Neural progenitor cell (in vitro differentiated cells): ENCODE measurements at regions not wholly inside any gene's neighbourhood (a gene's known extent, or its start where the extent isn't known, plus 50 kb on each side); places are given as distances from the start of the nearest gene placed in this dataset.
A peak's percentile ranks its signal among the peaks of the same experiment; 100 is the strongest.

Source experiments
- DNase-seq: peaks from one replicate; pipeline ENCODE4 v3.0.0-alpha.2; 2016; ENCODE audit warnings: low spot score
- H2AFZ ChIP-seq: fragments of 200-600 bp; sonication (generic); replicated peaks from 2 replicates; pipeline ENCODE4 v1.6.1; 2016; ENCODE audit warnings: antibody characterized with exemption
- H3F3A ChIP-seq: fragments of 200-600 bp; sonication (generic); 2 replicates; pipeline ENCODE4 v1.6.1; 2016; ENCODE audit warnings: antibody characterized with exemption, low read depth
- H3K27ac ChIP-seq: fragments of 200-600 bp; sonication (generic); 2 replicates; pipeline ENCODE4 v1.5.1; 2016; ENCODE audit warnings: mild to moderate bottlenecking
- H3K27me3 ChIP-seq: fragments of 200-600 bp; sonication (generic); 2 replicates; pipeline ENCODE4 v1.6.1; 2016; ENCODE audit warnings: mild to moderate bottlenecking, moderate library complexity
- H3K36me3 ChIP-seq: fragments of 200-600 bp; sonication (generic); 2 replicates; pipeline ENCODE4 v1.5.1; 2016
- H3K4me1 ChIP-seq: fragments of 200-600 bp; sonication (generic); 2 replicates; pipeline ENCODE4 v1.6.1; 2016; ENCODE audit warnings: mixed run types
- H3K4me2 ChIP-seq: fragments of 200-600 bp; sonication (generic); 2 replicates; pipeline ENCODE4 v1.6.1; 2016
- H3K4me3 ChIP-seq: fragments of 200-600 bp; sonication (generic); 2 replicates; pipeline ENCODE4 v1.5.1; 2016
- H3K79me2 ChIP-seq: fragments of 200-600 bp; sonication (generic); 2 replicates; pipeline ENCODE4 v1.6.1; 2016; ENCODE audit warnings: low read depth
- H3K9ac ChIP-seq: fragments of 200-600 bp; sonication (generic); 2 replicates; pipeline ENCODE4 v1.6.1; 2016
- H3K9me3 ChIP-seq: fragments of 200-600 bp; sonication (generic); 2 replicates; pipeline ENCODE4 v1.5.1; 2016; ENCODE audit warnings: low read depth
- H4K20me1 ChIP-seq: fragments of 200-600 bp; sonication (generic); 2 replicates; pipeline ENCODE4 v1.6.1; 2016; ENCODE audit warnings: low read depth
- H3K27ac Mint-ChIP-seq: 3 replicates; pipeline ENCODE4 v1.8.0; 2021; ENCODE audit warnings: mixed read lengths
- H3K27me3 Mint-ChIP-seq: 2 replicates; pipeline ENCODE4 v1.8.0; 2022; ENCODE audit warnings: low read depth, mild to moderate bottlenecking, inconsistent platforms, moderate library complexity, mixed read lengths; ENCODE audit not compliant: insufficient read depth
- H3K36me3 Mint-ChIP-seq: 3 replicates; pipeline ENCODE4 v1.8.0; 2021; ENCODE audit warnings: mixed read lengths
- H3K4me1 Mint-ChIP-seq: 3 replicates; pipeline ENCODE4 v1.8.0; 2021; ENCODE audit warnings: mixed read lengths
- H3K4me3 Mint-ChIP-seq: 3 replicates; pipeline ENCODE4 v1.8.0; 2021; ENCODE audit warnings: mild to moderate bottlenecking, moderate library complexity, mixed read lengths
- H3K9me3 Mint-ChIP-seq: 3 replicates; pipeline ENCODE4 v1.8.0; 2020; ENCODE audit warnings: mixed read lengths
- CTCF ChIP-seq: fragments of 200-600 bp; sonication (generic); IDR thresholded peaks from 2 replicates; pipeline ENCODE4 v1.5.1; 2017; ENCODE audit warnings: antibody characterized with exemption, mild to moderate bottlenecking
- EZH2 ChIP-seq: fragments of 200-600 bp; sonication (generic); IDR thresholded peaks from 2 replicates; pipeline ENCODE4 v1.6.1; 2017; ENCODE audit warnings: antibody characterized with exemption, mild to moderate bottlenecking, moderate library complexity
- EZH2phosphoT487 ChIP-seq: fragments of 200-600 bp; sonication (generic); IDR thresholded peaks from 2 replicates; pipeline ENCODE4 v1.6.1; 2017; ENCODE audit warnings: antibody characterized with exemption

- no peak overlapping the region for H2AFZ ChIP-seq
- H3K4me2 ChIP-seq, result no peak overlapping the region
- no peak for DNase-seq
- peaks cover 14% of the 10 kb centered on the region for H3F3A ChIP-seq
- H3K9me3 Mint-ChIP-seq, result peaks cover 10% of the 10 kb centered on the region
- H3K27me3 Mint-ChIP-seq, result peaks cover 6% of the 10 kb centered on the region
- H3K9me3 ChIP-seq, result no peaks in the 10 kb centered on the region
- no peaks in the 10 kb centered on the region for H3K36me3 ChIP-seq
- H3K27me3 ChIP-seq, result no peaks in the 10 kb centered on the region
- H3K4me3 ChIP-seq, result no peak overlapping the region
- peaks cover 22% of the 10 kb centered on the region for H3K4me1 ChIP-seq
- no peaks in the 10 kb centered on the region for H3K36me3 Mint-ChIP-seq
- no peak overlapping the region for H3K27ac ChIP-seq
- no peak overlapping the region for H3K4me3 Mint-ChIP-seq
- no peaks in the 10 kb centered on the region for H3K79me2 ChIP-seq
- no peak overlapping the region for H3K9ac ChIP-seq
- peaks cover 59% of the 10 kb centered on the region for H3K4me1 Mint-ChIP-seq
- no peak for TF ChIP-seq CTCF
- no peak for TF ChIP-seq EZH2phosphoT487
- no peak for TF ChIP-seq EZH2
- peak overlapping the region; percentile 54 for H3K27ac Mint-ChIP-seq
- H4K20me1 ChIP-seq, result no peaks in the 10 kb centered on the region
These were observed 98.7 kb downstream of the ANKRD60 start for GRCh38 chr20:58129721-58130151.

GRCh38 chr20:58128635-58129625 is 99.5 kb downstream of the ANKRD60 start:
- H3K9me3 Mint-ChIP-seq, result peaks cover 12% of the 10 kb centered on the region
- H3K27ac ChIP-seq, result no peak overlapping the region
- no peaks in the 10 kb centered on the region for H4K20me1 ChIP-seq
- no peak overlapping the region for H3K9ac ChIP-seq
- H3K27me3 Mint-ChIP-seq, result peaks cover 7% of the 10 kb centered on the region
- TF ChIP-seq EZH2phosphoT487 (no peak), EZH2 (no peak), CTCF (no peak)
- no peaks in the 10 kb centered on the region for H3K36me3 ChIP-seq
- no peaks in the 10 kb centered on the region for H3K27me3 ChIP-seq
- peaks cover 22% of the 10 kb centered on the region for H3K4me1 ChIP-seq
- H3K4me3 ChIP-seq, result no peak overlapping the region
- DNase-seq, result no peak
- H3K79me2 ChIP-seq, result no peaks in the 10 kb centered on the region
- H3K9me3 ChIP-seq, result no peaks in the 10 kb centered on the region
- no peak overlapping the region for H3K4me2 ChIP-seq
- no peak overlapping the region for H2AFZ ChIP-seq
- peak overlapping the region; percentile 85 for H3K27ac Mint-ChIP-seq
- H3K36me3 Mint-ChIP-seq, result no peaks in the 10 kb centered on the region
- peak overlapping the region; percentile 47 for H3K4me3 Mint-ChIP-seq
- H3F3A ChIP-seq, result peaks cover 14% of the 10 kb centered on the region
- peaks cover 56% of the 10 kb centered on the region for H3K4me1 Mint-ChIP-seq

- H3K9me3 Mint-ChIP-seq, result peaks cover 12% of the 10 kb centered on the region
- no peaks in the 10 kb centered on the region for H3K36me3 Mint-ChIP-seq
- no peak overlapping the region for H3K4me3 Mint-ChIP-seq
- H3K27ac ChIP-seq, result no peak overlapping the region
- H3K9ac ChIP-seq, result no peak overlapping the region
- no peak overlapping the region for H3K27ac Mint-ChIP-seq
- no peaks in the 10 kb centered on the region for H3K9me3 ChIP-seq
- no peaks in the 10 kb centered on the region for H3K36me3 ChIP-seq
- H3K4me1 Mint-ChIP-seq, result peaks cover 52% of the 10 kb centered on the region
- H3K27me3 Mint-ChIP-seq, result peaks cover 9% of the 10 kb centered on the region
- peaks cover 14% of the 10 kb centered on the region for H3F3A ChIP-seq
- TF ChIP-seq EZH2phosphoT487, result no peak
- no peak for TF ChIP-seq EZH2
- TF ChIP-seq CTCF, result no peak
- peaks cover 22% of the 10 kb centered on the region for H3K4me1 ChIP-seq
- H3K27me3 ChIP-seq, result no peaks in the 10 kb centered on the region
- no peak overlapping the region for H2AFZ ChIP-seq
- H3K79me2 ChIP-seq, result no peaks in the 10 kb centered on the region
- no peaks in the 10 kb centered on the region for H4K20me1 ChIP-seq
- no peak overlapping the region for H3K4me2 ChIP-seq
- H3K4me3 ChIP-seq, result no peak overlapping the region
- no peak for DNase-seq
These were observed 100.7 kb downstream of the ANKRD60 start for GRCh38 chr20:58127701-58128111.
